Activated CD8-positive, alpha-beta T cell treated with anti-CD3 and anti-CD28 coated beads, Interleukin-2, amount 10 ng/mL, durations not matched to agents 7 days and 5 days (primary cell): ENCODE measurements at regions not wholly inside any gene's neighbourhood (a gene's known extent, or its start where the extent isn't known, plus 50 kb on each side); places are given as distances from the start of the nearest gene placed in this dataset.

ENCODE experiments used
- ATAC-seq: fragments of 150-1000 bp; cut with Tn5 transposase; one replicate; pipeline ENCODE4 v1.10.0; 2021; ENCODE audit warnings: moderate library complexity
- CTCF ChIA-PET: fragments of 350-600 bp; sonication (Branson Sonifier 250); formaldehyde crosslinking; loops from one replicate; lab custom pipeline; 2021; ENCODE audit warnings: antibody characterized with exemption; lab: Charles Lee
- POLR2A ChIA-PET: fragments of 350-600 bp; sonication (Branson Sonifier 250); formaldehyde crosslinking; loops from one replicate; lab custom pipeline; 2021; ENCODE audit warnings: antibody characterized with exemption; lab: Charles Lee
- DNase-seq: peaks from one replicate; pipeline ENCODE4 v3.0.0-alpha.2; 2020
- H3K27ac Mint-ChIP-seq: one replicate; pipeline ENCODE4 v1.8.0; 2021; ENCODE audit warnings: mild to moderate bottlenecking, mixed read lengths
- H3K27me3 Mint-ChIP-seq: one replicate; pipeline ENCODE4 v1.8.0; 2021; ENCODE audit warnings: low read depth, mixed read lengths
- H3K36me3 Mint-ChIP-seq: one replicate; pipeline ENCODE4 v1.8.0; 2021; ENCODE audit warnings: low read depth, mixed read lengths
- H3K4me1 Mint-ChIP-seq: one replicate; pipeline ENCODE4 v1.8.0; 2021; ENCODE audit warnings: low read depth, mixed read lengths
- H3K4me3 Mint-ChIP-seq: one replicate; pipeline ENCODE4 v1.8.0; 2021; ENCODE audit warnings: mild to moderate bottlenecking, mixed read lengths
- H3K9me3 Mint-ChIP-seq: one replicate; pipeline ENCODE4 v1.8.0; 2022; ENCODE audit warnings: mixed read lengths; ENCODE audit not compliant: insufficient read depth

DNA sequence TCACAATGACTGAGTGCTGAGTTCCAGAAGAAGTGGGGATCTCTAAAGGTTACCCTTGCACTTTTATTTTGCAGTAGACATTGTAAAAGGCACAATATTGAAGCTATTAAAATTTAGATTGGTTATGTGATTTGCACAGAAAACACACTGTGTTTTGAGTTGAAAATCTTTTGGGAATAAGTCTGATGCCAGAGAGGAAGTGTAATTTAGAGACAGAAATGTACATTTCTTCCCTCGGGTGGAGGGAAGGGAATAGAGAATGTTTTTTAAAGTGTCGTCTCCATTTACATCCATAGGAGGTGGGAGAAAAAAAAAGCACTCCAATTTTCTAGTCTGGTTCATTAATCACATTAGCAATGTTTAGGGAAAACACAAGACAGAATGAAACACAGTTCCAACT is 465.8 kb downstream of the OLFM4 start:
- H3K4me3 Mint-ChIP-seq = no peak overlapping the region
- H3K9me3 Mint-ChIP-seq = no peaks in the 10 kb centered on the region
- no peaks in the 10 kb centered on the region for H3K27me3 Mint-ChIP-seq
- POLR2A ChIA-PET = no interaction called here
- CTCF ChIA-PET = no interaction called here
- H3K36me3 Mint-ChIP-seq = no peaks in the 10 kb centered on the region
- DNase-seq (no peak), ATAC-seq (no peak)
- H3K4me1 Mint-ChIP-seq = no peaks in the 10 kb centered on the region
- no peak overlapping the region for H3K27ac Mint-ChIP-seq

DNA sequence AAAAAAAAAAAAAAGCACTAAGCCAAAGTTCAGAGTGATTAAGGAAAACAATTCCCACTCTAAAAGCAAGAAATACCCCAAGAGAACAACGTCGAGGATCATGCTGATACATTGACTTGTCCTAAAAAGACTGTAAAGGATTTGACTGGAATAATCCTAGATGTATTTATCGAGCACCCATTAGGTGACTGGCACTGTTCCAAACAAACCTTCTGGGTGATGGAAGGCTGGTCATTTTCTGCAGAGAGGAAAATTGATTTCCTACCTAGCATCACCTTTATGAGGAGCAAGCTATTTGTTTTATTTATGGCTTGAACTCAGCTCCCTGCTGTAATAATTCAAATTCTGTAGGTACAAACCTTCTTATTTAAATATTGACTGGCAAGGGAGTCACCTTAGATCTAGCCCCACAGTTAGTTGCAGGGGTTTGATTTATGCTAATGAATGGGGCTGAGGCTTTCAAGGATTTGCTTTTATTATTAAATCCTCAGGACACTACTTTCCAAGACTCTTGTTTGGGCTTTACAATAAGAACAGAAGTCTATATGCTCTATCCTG is 471.0 kb downstream of the OLFM4 start:
- ChIA-PET CTCF (no interaction called here), POLR2A (no interaction called here)
- Mint-ChIP-seq H3K4me1 (no peaks in the 10 kb centered on the region), H3K27ac (no peak overlapping the region), H3K27me3 (no peaks in the 10 kb centered on the region), H3K4me3 (no peak overlapping the region), H3K9me3 (peaks cover 7% of the 10 kb centered on the region), H3K36me3 (no peaks in the 10 kb centered on the region)
- ATAC-seq (no peak), DNase-seq (no peak)

DNA sequence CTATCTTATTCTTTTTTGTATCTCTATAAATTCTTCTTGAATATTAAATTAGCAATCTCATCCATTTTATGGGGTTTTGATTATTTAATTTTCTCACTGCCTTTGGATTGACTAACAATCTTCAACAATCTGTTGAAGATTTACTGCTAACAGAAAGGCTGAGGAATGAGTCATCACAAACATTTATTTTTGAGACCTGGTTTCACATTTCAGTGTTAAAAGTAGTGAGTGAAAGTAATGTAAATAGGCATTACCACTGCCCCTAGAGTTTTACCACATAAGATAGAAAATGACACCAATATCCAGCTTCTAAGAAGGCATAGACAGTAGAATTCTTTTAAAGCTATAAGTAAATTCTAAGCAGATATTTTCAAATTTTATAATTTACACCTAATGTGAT is 472.8 kb downstream of the OLFM4 start:
- Mint-ChIP-seq H3K36me3 (no peaks in the 10 kb centered on the region), H3K9me3 (peaks cover 7% of the 10 kb centered on the region), H3K27ac (no peak overlapping the region), H3K4me1 (no peaks in the 10 kb centered on the region), H3K27me3 (no peaks in the 10 kb centered on the region), H3K4me3 (no peak overlapping the region)
- CTCF ChIA-PET = no interaction called here
- POLR2A ChIA-PET = no interaction called here
- ATAC-seq = no peak
- no peak for DNase-seq

DNA sequence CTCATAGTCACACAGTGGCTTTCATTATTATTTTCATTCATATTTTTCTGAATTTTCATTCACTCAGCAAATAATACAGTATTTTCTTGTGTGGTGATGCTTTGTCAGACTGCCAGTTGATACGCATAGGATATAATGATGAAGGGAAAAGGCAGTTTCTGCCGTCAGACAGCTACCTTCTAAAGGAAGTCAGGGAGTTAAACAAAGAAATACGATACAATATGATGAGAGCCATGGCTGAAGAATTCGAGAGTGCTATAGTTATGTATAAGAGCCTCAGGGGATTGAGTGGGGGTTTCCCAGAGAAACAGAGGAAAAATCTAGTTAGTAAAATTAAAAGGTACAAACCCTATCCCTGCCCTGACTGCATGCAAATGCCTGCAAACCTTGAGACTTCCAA is 479.1 kb downstream of the OLFM4 start:
- Mint-ChIP-seq H3K27ac (no peak overlapping the region), H3K4me1 (no peaks in the 10 kb centered on the region), H3K4me3 (no peak overlapping the region), H3K27me3 (no peaks in the 10 kb centered on the region), H3K9me3 (peaks cover 7% of the 10 kb centered on the region), H3K36me3 (no peaks in the 10 kb centered on the region)
- CTCF ChIA-PET = no interaction called here
- no peak for ATAC-seq
- DNase-seq = no peak
- POLR2A ChIA-PET = no interaction called here

GRCh38 chr13:53512635-53513034 is 484.0 kb downstream of the OLFM4 start:
- H3K36me3 Mint-ChIP-seq = no peaks in the 10 kb centered on the region

DNA sequence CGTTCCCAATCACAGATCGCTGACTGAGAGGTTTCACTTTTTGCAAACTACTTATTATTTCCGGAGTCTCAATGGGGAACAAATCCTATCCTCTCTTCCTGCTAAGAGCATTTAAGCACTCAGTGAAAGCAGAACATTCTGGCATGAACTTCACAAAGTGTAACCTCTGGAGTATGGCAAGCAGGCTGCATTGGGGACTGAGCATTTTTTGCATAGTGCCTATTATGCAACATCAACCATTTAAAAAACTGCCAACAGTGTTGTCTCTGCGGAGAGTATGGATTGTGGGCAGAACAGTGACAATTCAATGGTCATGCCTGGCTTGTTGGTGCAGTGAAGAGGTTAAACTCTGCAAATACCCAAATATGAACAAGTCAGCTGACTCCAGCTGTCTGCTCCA is 484.6 kb downstream of the OLFM4 start:
- H3K27me3 Mint-ChIP-seq = no peaks in the 10 kb centered on the region
- ATAC-seq = no peak
- ChIA-PET POLR2A (no interaction called here), CTCF (no interaction called here)
- H3K4me3 Mint-ChIP-seq = no peak overlapping the region
- no peaks in the 10 kb centered on the region for H3K36me3 Mint-ChIP-seq
- no peaks in the 10 kb centered on the region for H3K4me1 Mint-ChIP-seq
- DNase-seq = no peak
- H3K9me3 Mint-ChIP-seq = peaks cover 4% of the 10 kb centered on the region
- no peak overlapping the region for H3K27ac Mint-ChIP-seq

More at GRCh38 chr13:53512635-53513034, 484.0 kb downstream of the OLFM4 start:
- ATAC-seq = no peak
- H3K4me3 Mint-ChIP-seq = no peak overlapping the region
- H3K4me1 Mint-ChIP-seq = no peaks in the 10 kb centered on the region
- H3K27me3 Mint-ChIP-seq = no peaks in the 10 kb centered on the region
- ChIA-PET CTCF (no interaction called here), POLR2A (no interaction called here)
- no peak overlapping the region for H3K27ac Mint-ChIP-seq
- peaks cover 4% of the 10 kb centered on the region for H3K9me3 Mint-ChIP-seq
- no peak for DNase-seq

DNA sequence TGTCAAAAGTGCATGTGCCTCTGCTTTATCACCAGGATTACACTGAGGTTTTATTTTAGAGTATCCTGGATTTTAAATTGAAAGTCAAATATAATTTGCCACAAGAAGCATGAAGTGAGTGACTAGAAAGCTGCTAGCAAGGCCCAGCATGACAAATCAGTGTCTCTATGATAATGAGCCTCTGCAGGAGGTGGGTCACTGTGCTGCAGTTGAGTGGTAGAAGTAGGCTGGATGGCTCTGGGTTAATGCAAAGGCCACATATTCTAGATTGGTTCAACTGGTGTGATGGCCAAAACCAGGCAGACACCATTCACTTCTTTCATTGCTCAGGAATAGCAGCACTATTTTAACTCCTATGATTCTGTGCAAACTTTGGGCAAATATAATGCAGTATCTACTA is 491.5 kb downstream of the OLFM4 start:
- Mint-ChIP-seq H3K36me3 (no peaks in the 10 kb centered on the region), H3K4me3 (no peak overlapping the region), H3K27ac (no peak overlapping the region), H3K27me3 (no peaks in the 10 kb centered on the region), H3K9me3 (peaks cover 4% of the 10 kb centered on the region), H3K4me1 (no peaks in the 10 kb centered on the region)
- DNase-seq = no peak
- no peak for ATAC-seq
- CTCF ChIA-PET = no interaction called here
- POLR2A ChIA-PET = no interaction called here

GRCh38 chr13:53522034-53522433 is 493.4 kb downstream of the OLFM4 start:
- POLR2A ChIA-PET = no interaction called here
- H3K4me3 Mint-ChIP-seq = no peak overlapping the region
- H3K4me1 Mint-ChIP-seq = no peaks in the 10 kb centered on the region
- H3K27ac Mint-ChIP-seq = no peak overlapping the region
- no peak for ATAC-seq
- CTCF ChIA-PET = no interaction called here
- H3K36me3 Mint-ChIP-seq = no peaks in the 10 kb centered on the region
- DNase-seq = no peak
- H3K9me3 Mint-ChIP-seq = no peaks in the 10 kb centered on the region
- no peaks in the 10 kb centered on the region for H3K27me3 Mint-ChIP-seq

- H3K27ac Mint-ChIP-seq = no peak overlapping the region
- no peaks in the 10 kb centered on the region for H3K36me3 Mint-ChIP-seq
- POLR2A ChIA-PET = no interaction called here
- no peak overlapping the region for H3K4me3 Mint-ChIP-seq
- DNase-seq = no peak
- H3K9me3 Mint-ChIP-seq = no peaks in the 10 kb centered on the region
- no peaks in the 10 kb centered on the region for H3K27me3 Mint-ChIP-seq
- ATAC-seq = no peak
- CTCF ChIA-PET = no interaction called here
- no peaks in the 10 kb centered on the region for H3K4me1 Mint-ChIP-seq
Observed at GRCh38 chr13:53537586-53537985, 509.0 kb downstream of the OLFM4 start.

- Mint-ChIP-seq H3K36me3 (no peaks in the 10 kb centered on the region), H3K4me1 (no peaks in the 10 kb centered on the region), H3K4me3 (no peak overlapping the region), H3K27me3 (no peaks in the 10 kb centered on the region), H3K27ac (no peak overlapping the region), H3K9me3 (peaks cover 5% of the 10 kb centered on the region)
- POLR2A ChIA-PET = no interaction called here
- ATAC-seq = no peak
- DNase-seq = no peak
- CTCF ChIA-PET = no interaction called here
Observed at GRCh38 chr13:53545340-53545941, 516.8 kb downstream of the OLFM4 start.

- H3K36me3 Mint-ChIP-seq = no peaks in the 10 kb centered on the region
- no peak for ATAC-seq
- H3K4me1 Mint-ChIP-seq = no peaks in the 10 kb centered on the region
- no peaks in the 10 kb centered on the region for H3K27me3 Mint-ChIP-seq
- peaks cover 9% of the 10 kb centered on the region for H3K9me3 Mint-ChIP-seq
- ChIA-PET CTCF (no interaction called here), POLR2A (no interaction called here)
- H3K27ac Mint-ChIP-seq = no peak overlapping the region
- DNase-seq = no peak
- H3K4me3 Mint-ChIP-seq = no peak overlapping the region
Observed at GRCh38 chr13:53560556-53560955, 531.9 kb downstream of the OLFM4 start.

DNA sequence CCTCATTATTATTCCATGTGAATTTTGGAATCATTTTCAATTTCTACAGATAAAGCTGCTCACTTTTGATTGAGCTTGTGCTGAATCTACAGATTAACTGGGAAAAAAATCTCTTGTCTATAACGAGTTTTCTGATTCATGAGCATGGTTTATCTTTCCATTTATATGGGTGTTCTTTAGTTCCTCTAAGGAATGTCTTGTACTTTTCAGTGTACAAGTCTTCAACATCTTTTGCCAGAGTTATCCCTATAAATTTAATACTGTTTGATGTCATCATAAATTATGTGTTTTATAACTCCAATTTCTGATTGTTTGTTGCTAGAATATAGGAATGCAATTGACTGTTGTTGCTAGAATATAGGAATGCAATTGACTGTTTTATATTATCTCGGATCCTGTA is 533.8 kb downstream of the OLFM4 start:
- ChIA-PET POLR2A (no interaction called here), CTCF (no interaction called here)
- no peak for DNase-seq
- Mint-ChIP-seq H3K4me3 (no peak overlapping the region), H3K9me3 (peaks cover 3% of the 10 kb centered on the region), H3K4me1 (no peaks in the 10 kb centered on the region), H3K27me3 (no peaks in the 10 kb centered on the region), H3K36me3 (no peaks in the 10 kb centered on the region), H3K27ac (no peak overlapping the region)
- ATAC-seq = no peak

DNA sequence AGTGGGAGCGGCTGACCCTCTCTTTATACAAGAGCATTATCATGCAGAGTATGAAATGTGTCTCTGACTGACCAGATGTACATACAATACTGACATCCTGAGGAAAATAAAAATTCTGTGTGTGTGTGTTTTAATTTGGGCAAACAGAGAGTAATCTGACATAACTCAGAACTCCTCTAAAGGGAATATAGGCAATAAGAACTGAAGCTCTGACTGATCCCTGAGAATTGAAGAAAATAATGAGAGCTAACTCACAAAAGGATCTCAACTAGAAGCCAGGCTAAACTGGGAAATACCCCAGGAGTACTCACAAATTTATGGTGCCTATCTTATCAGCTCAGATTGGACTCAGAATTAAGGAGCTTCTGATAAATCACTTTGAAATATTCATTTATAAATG is 539.9 kb downstream of the OLFM4 start:
- POLR2A ChIA-PET = no interaction called here
- ATAC-seq (no peak), DNase-seq (no peak)
- Mint-ChIP-seq H3K9me3 (peaks cover 7% of the 10 kb centered on the region), H3K4me1 (no peaks in the 10 kb centered on the region), H3K4me3 (no peak overlapping the region), H3K27me3 (no peaks in the 10 kb centered on the region), H3K27ac (no peak overlapping the region), H3K36me3 (no peaks in the 10 kb centered on the region)
- CTCF ChIA-PET = no interaction called here
